ENCODE measurements at regions not wholly inside any gene's neighbourhood (a gene's known extent, or its start where the extent isn't known, plus 50 kb on each side); places are given as distances from the start of the nearest gene placed in this dataset.

DNA sequence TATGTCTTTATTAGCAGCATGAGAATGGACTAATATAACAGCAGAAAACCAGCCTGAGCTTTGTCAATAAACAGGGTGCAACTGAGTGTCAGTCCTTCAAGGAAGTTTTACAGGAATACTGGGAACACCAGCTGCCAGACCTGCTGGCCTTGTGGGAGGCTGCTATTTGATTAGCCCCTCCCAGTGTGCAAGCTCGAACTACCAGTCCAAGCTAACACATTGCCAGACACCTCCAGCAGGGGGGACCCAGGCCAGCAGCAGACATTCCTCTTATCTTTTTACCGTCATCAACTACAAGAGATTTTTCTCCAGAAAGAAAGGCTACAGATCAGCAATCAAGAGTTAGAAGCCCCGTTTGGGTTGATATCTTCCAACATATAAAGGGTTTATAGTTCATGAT, 942.8 kb upstream of the TENM4 start:
- intact Hi-C loops (cut with DNase I): no loop called here
- DNase-seq: no peak

DNA sequence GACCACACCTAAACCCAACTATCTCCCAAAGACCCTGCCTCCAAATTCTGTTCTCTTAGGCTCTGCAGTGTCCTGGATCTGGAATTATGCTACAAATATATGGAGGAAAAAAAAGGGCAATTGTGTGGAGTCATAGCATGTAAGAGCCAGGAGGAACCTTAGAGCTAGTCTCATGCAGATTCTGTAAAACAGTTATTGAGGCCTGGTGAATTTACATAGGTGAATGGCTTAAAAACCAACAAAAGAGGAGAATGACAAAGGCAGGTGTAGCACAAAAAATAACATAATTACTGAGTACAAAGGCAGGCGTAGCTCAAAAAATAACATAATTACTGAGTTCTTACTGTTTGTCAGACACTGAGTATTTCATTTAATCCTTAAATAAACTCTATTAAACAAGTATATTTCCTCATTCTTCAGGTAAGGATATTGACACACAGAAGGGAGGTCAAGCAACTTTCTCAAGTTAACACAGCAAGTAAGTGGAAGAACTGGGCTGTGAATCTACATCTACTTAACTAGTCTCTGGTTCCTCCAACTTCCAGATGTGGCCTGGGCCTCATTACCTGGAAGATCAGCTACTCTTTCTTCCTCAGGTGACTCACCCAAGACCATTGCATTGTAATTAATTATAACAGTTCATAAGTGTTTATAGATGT, 938.9 kb upstream of the TENM4 start:
- DNase-seq: no peak
- intact Hi-C loops (cut with DNase I): no loop called here

DNA sequence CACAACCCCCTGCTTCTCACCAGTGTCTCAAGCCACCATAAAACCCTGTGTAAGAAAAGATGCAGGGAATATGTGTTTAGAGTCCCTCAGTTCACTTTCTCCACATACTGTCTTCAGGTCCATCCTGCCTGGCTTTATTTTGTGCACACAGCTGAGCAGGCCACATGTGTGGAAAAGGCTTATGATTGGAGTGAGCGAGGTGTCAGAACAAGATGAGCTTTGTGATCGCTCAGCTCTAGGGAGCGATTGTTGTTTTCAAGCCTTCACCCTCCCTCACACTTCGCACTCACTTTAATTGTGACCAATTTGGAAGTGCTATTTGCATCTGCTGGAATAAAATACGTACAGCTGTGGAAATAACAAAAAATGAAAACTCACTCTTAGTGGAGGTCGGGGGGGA, 931.1 kb upstream of the TENM4 start:
- intact Hi-C loops (cut with DNase I): no loop called here
- peak in 2 of 10 donors; percentile 14 to 15 for DNase-seq

DNA sequence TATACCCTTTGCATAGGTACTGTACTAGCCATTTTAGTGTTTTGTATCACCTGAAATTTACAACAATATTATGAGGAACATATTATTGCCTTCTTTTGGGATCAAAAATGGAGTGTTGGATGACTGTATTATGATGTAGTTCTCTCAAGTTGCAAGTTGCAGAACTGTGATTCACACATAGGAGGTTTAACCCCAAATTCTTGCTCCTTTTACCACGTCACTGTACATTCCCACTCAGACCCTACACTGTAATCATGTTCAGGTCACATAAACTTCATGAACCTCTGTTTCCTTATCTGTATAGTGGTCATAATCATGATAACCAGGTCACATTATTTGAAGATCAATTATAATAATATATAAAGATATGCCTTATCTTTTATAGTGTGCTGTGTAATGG, 925.1 kb upstream of the TENM4 start:
- no peak for DNase-seq
- intact Hi-C loops (cut with DNase I): no loop called here

DNA sequence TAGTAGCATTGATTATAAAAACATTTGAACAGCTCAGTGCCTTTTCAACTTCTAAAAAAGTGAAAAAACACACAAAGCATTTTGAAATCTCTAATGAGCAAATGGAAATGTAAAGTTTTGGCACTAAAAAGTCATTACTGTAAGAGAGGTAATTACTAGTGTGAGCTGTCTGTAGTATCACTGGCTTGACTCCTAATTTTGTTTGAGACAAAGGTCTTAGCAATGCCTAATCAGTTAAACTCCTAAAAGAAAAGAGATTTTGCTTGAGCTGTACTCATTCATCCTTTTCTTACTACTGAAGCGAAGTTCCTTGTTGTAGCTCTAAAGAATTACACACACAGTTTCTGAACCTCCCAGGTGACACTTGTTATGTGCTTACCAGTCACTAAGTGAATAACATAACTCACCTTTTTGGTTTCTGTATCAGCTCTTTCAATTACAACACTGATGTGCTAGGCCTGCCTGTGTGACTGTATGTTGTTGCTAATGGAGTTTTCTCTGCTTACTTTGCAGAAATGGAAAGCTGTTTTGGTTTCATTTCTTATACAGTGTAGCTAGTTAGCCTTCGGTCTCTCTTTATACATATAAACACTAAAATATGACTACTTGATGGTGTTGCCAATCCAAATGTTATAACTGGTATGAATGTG, 924.4 kb upstream of the TENM4 start:
- no peak for DNase-seq
- intact Hi-C loops (cut with DNase I): no loop called here

DNA sequence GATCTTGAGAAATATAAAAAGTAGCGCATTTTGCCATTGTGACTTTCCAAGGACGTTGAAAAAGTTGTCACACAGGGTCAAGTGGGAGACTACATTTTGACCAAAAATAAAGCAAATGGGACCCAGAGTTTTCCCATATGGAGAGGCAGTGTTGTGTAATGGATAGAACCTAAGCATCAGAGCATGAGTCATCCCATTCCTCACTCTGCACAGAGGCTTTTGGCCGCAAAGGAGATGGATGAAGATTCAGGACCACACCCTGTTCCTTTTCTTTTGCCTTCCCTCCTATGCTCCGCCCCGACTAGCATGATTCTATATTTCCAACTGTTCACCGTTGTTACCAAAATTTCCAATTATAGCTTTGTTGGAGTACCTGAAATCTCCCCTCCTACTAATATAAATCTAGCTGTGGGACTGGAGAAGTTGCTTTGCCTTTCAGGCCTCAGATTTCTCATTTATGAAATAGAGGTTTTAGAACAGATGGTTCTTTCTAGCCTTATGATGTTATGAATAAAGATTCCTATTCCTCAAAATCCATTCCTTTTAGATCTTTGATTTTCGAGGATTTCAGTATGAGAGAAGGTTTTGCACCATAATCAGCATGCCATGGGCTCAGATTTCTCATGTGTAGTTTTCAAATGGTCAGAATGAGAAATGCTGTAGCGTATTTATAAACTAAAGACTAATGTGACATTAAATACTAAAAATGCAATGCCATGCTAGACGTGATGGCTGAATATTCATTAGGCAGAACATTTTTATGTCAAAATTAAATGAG, 921.9 kb upstream of the TENM4 start:
- intact Hi-C loops (cut with DNase I): no loop called here

DNA sequence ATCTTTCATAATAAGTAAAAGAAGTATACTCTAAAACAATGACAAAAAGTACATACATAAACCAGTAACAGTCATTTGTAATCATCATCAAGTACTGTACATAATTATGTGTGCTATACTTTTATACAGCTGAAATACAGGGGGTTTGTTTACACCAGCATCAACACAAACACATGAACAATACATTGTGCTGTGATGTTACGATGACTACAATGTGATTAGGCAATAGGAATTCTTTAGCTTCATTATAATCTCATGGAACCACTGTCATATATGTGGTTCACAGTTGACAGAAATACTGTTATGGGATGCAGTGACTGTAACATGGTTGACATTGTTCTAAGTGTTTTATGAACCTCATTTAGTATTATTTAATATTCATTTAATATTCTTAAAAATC, 914.4 kb upstream of the TENM4 start:
- no peak for DNase-seq
- intact Hi-C loops (cut with DNase I): no loop called here

More for the DNA sequence above, 921.9 kb upstream of the TENM4 start:
- DNase-seq: no peak

DNA sequence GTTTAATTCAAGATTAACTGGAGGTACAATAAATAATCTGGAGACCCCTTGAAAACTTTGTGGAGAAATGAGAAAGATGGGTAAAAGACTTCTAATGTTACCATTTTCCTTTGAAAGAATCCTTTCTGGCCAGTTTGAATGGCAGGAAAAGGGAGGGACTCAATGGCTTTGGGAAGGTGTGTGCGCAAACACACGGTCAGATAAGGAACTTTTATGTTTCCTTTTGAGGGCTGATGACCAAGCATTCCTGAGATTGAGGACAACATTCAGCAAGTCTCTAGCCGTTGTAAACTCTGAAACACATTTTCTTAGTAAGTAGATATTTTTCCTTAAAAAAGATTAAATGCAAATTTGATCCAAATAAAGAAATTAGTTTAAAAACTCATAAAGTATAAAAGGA, 909.7 kb upstream of the TENM4 start:
- no peak for DNase-seq
- intact Hi-C loops (cut with DNase I): no loop called here

DNA sequence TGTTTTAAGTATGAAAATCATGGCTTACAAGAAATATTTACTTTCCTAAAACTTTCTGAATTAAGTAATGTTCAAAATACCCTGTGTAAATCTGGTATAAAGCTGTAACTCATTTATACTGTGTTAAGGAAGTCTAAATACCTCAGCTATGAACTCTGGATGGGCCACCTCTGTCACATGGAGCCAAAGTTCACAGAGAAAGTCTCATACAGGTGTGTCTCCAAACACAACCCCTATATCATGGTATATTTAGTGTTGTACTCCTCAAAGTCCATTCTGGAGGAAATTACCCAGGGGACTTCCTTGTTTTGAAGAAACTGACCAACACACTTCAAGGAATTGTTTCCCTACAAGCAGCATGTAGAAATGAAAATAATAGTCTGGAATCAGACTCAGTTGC, 909.2 kb upstream of the TENM4 start:
- intact Hi-C loops (cut with DNase I): no loop called here
- DNase-seq: no peak

DNA sequence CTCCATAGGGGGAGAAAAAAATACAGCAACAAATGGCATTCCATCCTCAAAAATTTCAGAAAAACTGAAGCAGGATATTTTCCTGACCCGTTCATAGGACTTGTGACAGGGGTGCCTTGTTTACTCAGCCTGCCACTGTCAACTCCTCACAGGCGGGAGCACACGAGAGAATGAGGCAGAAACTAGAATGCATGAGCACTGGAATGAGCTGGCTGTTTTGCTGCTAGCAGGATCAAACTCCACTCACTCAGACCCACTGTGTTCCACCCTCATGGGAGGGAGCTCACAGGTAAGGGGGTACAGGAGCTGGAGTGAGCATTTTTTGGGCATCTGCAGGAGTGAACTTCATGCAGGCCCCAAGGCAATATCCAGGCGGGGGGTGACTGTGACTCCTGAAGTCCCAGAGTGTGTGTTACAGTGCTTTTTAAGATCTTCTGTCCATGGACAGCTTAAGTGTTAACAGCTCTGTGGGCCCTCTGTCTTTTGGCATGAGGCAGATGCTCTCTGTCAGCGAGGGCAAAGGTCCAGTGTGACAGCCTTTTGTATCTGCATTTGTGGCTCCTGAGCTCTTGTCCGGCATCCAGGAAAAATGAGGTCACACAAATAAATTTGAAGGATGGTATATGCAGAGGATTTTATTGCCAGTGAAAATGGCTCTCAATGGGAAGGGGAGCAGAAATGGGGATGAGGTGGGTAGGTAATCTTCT, 905.7 kb upstream of the TENM4 start:
- DNase-seq: no peak

DNA sequence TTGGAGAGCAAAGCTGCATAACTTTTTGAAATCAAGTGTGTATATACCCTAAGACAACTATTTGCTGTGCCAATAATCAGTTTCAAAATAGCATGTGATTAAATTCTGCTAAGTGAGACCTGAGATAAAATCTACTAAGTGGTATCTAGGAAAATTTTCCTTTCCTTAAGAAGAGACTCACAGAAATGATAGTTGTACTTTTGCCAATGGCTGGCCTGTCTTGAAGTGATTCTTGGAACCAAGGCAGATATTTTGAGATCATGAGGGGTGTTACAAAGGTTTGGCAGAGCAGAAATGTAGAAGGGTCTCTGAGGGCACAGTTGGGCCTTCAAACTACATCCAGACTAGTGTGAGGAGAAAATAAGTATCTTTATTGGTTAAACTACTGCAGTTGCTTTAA, 902.6 kb upstream of the TENM4 start:
- intact Hi-C loops (cut with DNase I): no loop called here
- DNase-seq: no peak

More for the DNA sequence above, 905.7 kb upstream of the TENM4 start:
- intact Hi-C loops (cut with DNase I): no loop called here

DNA sequence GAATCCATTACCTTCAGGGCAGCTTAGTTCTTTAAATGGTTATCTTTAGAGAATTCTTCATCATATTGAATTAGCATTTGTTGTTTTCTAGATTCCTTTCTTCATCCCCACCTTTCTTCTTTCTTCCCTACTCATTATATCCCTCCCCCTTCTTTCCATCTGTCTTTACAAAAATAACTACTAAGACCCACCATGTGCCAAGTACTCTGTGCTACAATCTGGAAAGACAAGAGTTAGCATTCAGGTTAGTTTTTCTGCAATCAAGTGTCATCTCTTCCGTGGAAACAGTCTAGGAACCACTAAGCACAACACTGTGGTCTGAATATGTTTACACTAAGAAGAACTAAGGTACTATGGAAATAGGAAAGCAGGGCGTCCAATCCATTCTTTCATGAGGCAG, 897.4 kb upstream of the TENM4 start:
- intact Hi-C loops (cut with DNase I): no loop called here
- no peak for DNase-seq

DNA sequence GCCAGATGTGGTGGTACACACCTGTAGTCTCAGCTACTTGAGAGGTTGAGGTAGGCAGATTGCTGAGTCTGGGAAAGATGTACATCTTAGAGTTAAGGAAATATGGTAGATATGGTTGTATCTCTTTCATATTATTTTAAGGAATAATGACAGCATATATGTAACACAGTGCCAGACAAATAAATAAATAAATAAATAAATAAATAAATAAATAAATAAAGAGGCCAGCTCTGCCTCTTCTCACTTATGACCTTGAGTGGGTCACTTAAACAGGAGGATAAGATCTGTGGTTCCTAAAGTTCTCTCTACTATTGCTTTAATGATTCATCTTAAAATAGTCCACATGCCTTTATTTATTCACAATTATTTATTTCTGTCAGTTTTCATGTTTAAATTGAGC, 890.9 kb upstream of the TENM4 start:
- DNase-seq: no peak
- intact Hi-C loops (cut with DNase I): no loop called here

DNA sequence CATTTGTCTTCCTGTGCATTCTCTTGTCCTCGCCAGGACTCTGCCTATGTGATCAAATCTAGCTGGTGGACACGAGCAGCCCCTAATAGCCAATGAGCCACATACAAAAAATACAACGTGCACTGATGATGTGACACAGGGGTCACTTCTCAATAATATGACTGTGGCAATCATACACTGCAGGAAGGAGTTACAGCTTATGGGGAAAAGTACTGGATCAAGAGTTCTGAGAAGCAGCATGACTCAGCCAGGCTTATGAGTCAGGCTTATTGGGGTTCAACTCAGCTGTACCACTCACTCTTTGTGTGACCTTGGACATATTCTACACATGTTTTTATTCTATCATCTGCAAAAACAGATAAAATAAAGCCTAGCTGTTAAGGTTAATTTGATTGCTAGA, 889.4 kb upstream of the TENM4 start:
- intact Hi-C loops (cut with DNase I): no loop called here

DNA sequence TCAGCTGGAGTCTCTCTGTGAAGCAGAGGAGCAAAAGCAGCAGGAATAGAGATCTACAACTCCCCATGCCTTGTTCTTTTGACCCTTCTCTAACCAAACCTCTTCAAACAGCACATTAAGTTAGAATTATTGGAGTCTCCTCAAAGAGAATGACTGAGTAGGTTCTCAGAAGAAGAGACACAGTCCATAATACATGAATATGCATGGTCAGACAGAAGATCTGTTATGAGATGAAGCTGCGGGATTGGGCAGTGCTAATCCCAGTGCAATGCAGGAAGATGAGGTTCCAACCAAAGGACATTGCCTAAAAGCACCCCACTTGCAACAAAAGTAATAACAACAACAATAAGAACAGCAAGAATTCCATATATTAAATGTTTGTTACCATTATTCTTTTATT, 887.9 kb upstream of the TENM4 start:
- DNase-seq: no peak
- intact Hi-C loops (cut with DNase I): no loop called here

More for the DNA sequence above, 889.4 kb upstream of the TENM4 start:
- DNase-seq: no peak

DNA sequence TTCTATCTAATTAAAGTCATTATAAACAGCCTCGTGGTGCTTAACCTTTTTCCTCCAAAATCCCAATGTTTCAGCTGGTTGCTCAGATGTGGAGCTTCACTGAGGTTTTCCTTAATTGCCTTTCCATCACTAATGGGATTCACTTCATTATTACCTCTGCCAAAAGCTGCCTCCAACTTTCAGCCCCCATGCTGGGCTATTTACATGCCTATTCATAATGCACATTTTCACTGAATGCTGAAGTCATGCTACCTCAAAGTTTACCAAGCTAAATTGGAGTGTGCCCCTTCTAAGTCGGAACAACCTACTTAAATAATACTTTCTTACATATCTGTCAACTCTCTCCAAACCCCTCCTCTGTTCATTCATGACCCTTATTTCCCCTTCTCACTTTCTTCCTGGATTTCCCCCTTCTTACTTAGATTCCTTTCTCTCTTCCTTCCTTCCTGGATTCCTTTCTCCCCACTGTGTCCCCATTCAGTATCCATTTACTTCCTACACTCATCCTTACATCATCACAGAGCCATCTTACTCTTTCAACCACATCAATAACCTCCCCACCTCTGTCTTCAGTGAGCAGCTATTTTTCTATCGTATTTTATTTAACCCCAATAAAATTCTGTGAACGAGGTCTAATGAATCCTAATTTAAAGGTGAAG, 887.3 kb upstream of the TENM4 start:
- no peak for DNase-seq
- intact Hi-C loops (cut with DNase I): no loop called here

DNA sequence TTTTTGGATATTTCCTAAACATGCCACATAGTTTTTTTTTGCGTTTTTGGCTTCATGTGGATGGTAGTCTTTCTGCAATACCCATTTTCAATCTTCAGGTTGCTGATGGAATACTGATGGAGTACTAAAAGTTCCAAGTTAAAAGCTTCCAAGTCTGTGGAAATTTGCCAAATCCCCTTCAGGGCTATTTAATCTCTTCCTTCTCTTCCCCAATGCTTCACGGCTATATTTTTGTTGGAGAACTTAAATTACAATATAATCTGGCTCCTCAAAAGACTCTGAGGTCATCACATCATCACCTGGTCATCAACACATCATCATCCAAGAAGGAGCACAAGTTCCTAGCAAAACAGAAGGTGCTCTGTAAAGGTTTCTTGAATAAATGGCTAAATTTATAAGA, 881.0 kb upstream of the TENM4 start:
- DNase-seq: no peak
- intact Hi-C loops (cut with DNase I): no loop called here

DNA sequence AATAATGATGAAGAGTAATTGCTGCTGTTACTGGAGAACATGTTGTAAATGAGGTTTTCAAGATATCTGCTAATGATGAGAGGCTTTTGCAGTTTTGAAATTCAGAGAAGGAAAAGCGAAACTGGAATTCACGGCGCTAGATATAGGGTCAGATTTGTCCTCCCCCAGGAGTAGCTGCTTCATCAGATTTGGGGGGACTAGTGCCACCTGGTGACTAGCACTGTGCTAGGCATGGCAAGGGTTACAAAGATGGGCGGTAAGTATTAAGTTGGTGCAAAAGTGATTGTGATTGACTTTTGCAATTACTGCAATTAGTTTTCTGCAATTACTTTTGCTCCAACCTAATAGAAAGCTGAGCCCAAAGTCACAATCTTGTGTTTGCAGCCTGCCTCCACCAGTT, 879.9 kb upstream of the TENM4 start:
- DNase-seq: peak in 1 of 10 donors; percentile 6
- intact Hi-C loops (cut with DNase I): no loop called here

DNA sequence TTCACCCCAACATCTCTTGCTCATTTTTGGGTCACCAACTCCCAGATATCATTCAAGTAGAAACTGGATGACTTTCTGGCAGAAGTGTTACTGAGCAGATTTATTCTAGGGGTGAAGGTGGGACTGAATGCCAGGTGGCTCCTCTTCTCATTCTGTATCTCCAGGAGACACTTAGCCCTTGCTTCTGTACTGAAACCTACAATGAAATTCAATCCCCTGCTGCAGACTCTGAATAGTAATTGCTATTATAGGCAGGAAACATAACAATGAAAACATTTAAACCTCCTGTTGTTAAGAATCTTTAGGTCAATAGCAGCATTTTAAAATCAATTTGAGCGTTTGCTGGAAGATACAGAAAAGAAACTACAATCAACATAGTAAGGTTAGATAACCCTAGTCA, 879.4 kb upstream of the TENM4 start:
- intact Hi-C loops (cut with DNase I): no loop called here

DNA sequence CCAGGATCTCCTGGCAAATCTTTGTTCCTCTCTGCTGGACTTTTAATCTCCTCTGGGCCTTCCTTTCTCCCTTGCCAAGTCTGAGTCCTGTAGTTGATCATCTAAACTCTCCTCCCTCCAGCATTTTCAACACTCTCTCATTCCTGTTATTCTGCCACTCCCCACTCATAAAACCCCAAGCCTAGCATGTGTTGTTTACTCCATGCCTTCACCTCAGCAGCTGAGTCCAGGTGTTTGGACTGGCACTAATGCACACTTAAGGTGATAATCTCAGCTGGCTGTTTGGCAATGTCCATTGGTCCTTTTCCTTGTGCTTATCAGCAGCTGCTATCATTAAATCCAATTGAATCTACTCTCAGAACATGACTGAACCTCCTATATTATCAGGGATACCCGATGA, 876.8 kb upstream of the TENM4 start:
- intact Hi-C loops (cut with DNase I): no loop called here
- DNase-seq: no peak

More for the DNA sequence above, 879.4 kb upstream of the TENM4 start:
- no peak for DNase-seq

DNA sequence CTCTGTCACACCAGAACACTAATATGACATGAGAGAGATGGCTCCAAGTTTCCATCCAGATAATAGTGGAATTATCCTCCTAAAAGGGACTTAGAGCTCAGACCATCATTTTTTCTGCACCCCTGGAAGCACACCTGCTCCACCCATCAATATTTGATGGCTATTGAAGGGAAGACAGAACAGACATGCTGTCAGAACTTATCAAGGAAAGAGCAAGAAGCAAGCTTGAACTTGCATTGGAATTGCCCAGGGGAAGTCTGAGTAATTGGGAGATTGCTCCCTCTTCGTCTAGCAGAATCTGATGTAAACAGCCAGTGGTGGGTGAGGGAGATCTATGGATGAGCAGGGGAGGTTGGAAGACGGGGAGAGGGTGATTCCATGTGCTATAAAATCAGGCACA, 874.4 kb upstream of the TENM4 start:
- intact Hi-C loops (cut with DNase I): no loop called here
- no peak for DNase-seq
